ENCODE measurements at regions not wholly inside any gene's neighbourhood (a gene's known extent, or its start where the extent isn't known, plus 50 kb on each side); places are given as distances from the start of the nearest gene placed in this dataset.

- TF ChIP-seq CTCF (IDR thresholded peaks at IDR 0.05; ENCODE audit: insufficient read depth, low read length, poor library complexity, severe bottlenecking) (no peak), EZH2phosphoT487 (conservative IDR thresholded peaks at IDR 0.05; ENCODE audit: low read length) (no peak)
These were observed 446.1 kb downstream of the EIPR1 start for GRCh38 chr2:2931318-2932075.

Measured in SU-DHL-6 (cell line).